ENCODE measurements at regions not wholly inside any gene's neighbourhood (a gene's known extent, or its start where the extent isn't known, plus 50 kb on each side); places are given as distances from the start of the nearest gene placed in this dataset.

DNA sequence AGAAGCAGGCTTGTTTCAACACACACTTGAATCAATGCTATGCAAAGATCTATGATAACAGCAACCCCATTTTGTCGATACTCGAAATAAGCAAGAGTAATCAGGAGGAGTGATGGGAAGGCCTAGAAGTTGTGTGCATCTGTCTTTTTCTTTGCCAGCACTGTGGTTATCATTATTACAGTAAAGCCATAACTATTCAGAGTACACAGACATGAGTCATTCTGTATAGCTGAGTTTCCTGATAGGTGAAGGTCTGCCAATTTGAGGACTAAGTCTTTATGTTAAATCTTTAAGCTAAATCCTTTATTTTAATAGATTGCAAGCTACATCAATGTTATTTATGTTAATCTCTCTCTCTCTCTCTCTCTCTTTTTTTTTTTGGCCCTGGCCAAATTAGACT lies 1344.4 kb upstream of the CELF4 start:
- Histone ChIP-seq H3K9me3 (ENCODE audit: low read length) (no peaks in the 10 kb centered on the region), H3K9me2 (ENCODE audit: insufficient read depth, low read length) (no peaks in the 10 kb centered on the region), H3K4me1 (ENCODE audit: insufficient read depth, low read length, poor library complexity, severe bottlenecking) (no peaks in the 10 kb centered on the region), H3K27ac (ENCODE audit: low read depth, low read length, poor library complexity, severe bottlenecking) (no peak overlapping the region), H3K79me2 (ENCODE audit: insufficient read depth, low read depth, low read length) (no peaks in the 10 kb centered on the region), H3K4me2 (ENCODE audit: low read length) (no peak overlapping the region), H4K20me1 (ENCODE audit: insufficient read depth, low read length) (no peaks in the 10 kb centered on the region), H3K36me3 (ENCODE audit: insufficient read depth, low read length) (no peaks in the 10 kb centered on the region), H2AFZ (ENCODE audit: low read length) (no peak overlapping the region), H3K4me3 (ENCODE audit: low read depth, low read length, poor library complexity, severe bottlenecking) (no peak overlapping the region)
- ChIA-PET CTCF (ENCODE audit: unreplicated experiment) (no interaction called here), POLR2A (interaction anchor here (1.0 kb wide), 1 partner anchor 9 kb away, joined by 4 read pairs; no protein-coding TSS in a partner anchor)
- no TSS peak for BruUV-seq (replicated peaks)
- TF ChIP-seq EZH2phosphoT487 (IDR thresholded peaks at IDR 0.05; ENCODE audit: borderline replicate concordance, low read depth, low read length): no peak
- TF ChIP-seq, protein P1, sequence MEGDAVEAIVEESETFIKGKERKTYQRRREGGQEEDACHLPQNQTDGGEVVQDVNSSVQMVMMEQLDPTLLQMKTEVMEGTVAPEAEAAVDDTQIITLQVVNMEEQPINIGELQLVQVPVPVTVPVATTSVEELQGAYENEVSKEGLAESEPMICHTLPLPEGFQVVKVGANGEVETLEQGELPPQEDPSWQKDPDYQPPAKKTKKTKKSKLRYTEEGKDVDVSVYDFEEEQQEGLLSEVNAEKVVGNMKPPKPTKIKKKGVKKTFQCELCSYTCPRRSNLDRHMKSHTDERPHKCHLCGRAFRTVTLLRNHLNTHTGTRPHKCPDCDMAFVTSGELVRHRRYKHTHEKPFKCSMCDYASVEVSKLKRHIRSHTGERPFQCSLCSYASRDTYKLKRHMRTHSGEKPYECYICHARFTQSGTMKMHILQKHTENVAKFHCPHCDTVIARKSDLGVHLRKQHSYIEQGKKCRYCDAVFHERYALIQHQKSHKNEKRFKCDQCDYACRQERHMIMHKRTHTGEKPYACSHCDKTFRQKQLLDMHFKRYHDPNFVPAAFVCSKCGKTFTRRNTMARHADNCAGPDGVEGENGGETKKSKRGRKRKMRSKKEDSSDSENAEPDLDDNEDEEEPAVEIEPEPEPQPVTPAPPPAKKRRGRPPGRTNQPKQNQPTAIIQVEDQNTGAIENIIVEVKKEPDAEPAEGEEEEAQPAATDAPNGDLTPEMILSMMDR (conservative IDR thresholded peaks at IDR 0.05; ENCODE audit: low read length): no peak
- DNase-seq (ENCODE audit: low spot score): no peak
- intact Hi-C loops (cut with micrococcal nuclease; ENCODE audit: unreplicated experiment): no loop called here

DNA sequence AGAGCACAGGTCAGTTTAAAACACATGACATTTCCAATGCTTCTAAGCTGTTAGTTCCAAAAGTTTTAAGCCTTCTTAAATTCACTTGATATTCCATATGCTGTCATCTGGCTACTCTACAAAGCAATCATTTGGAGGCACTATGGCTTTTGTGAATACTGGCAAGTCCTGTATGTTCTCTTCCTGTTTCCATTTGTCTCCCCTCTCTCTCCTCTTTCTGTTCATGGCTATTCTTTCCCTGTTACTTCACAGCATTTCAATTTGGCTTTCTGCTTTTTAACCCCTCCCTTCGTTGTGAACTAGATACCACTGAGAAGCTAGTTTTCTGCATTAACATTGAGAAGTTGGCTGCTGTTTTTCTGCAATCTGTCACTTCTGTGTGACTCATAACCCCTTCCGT lies 1337.2 kb upstream of the CELF4 start:
- H3K9me2 ChIP-seq (ENCODE audit: insufficient read depth, low read length): no peaks in the 10 kb centered on the region
- no peak for DNase-seq (ENCODE audit: low spot score)
- H3K36me3 ChIP-seq (ENCODE audit: insufficient read depth, low read length): no peaks in the 10 kb centered on the region
- no peak overlapping the region for H3K4me3 ChIP-seq (ENCODE audit: low read depth, low read length, poor library complexity, severe bottlenecking)
- POLR2A ChIA-PET: no interaction called here
- H4K20me1 ChIP-seq (ENCODE audit: insufficient read depth, low read length): no peaks in the 10 kb centered on the region
- H3K4me2 ChIP-seq (ENCODE audit: low read length): no peak overlapping the region
- CTCF ChIA-PET (ENCODE audit: unreplicated experiment): no interaction called here
- no peak overlapping the region for H3K27ac ChIP-seq (ENCODE audit: low read depth, low read length, poor library complexity, severe bottlenecking)
- intact Hi-C loops (cut with micrococcal nuclease; ENCODE audit: unreplicated experiment): no loop called here
- no peak overlapping the region for H2AFZ ChIP-seq (ENCODE audit: low read length)
- no peaks in the 10 kb centered on the region for H3K9me3 ChIP-seq (ENCODE audit: low read length)
- H3K4me1 ChIP-seq (ENCODE audit: insufficient read depth, low read length, poor library complexity, severe bottlenecking): no peaks in the 10 kb centered on the region
- TF ChIP-seq EZH2phosphoT487 (IDR thresholded peaks at IDR 0.05; ENCODE audit: borderline replicate concordance, low read depth, low read length): no peak
- TF ChIP-seq, protein P1 (conservative IDR thresholded peaks at IDR 0.05; ENCODE audit: low read length): no peak
- no TSS peak for BruUV-seq (replicated peaks)
- no peaks in the 10 kb centered on the region for H3K79me2 ChIP-seq (ENCODE audit: insufficient read depth, low read depth, low read length)

DNA sequence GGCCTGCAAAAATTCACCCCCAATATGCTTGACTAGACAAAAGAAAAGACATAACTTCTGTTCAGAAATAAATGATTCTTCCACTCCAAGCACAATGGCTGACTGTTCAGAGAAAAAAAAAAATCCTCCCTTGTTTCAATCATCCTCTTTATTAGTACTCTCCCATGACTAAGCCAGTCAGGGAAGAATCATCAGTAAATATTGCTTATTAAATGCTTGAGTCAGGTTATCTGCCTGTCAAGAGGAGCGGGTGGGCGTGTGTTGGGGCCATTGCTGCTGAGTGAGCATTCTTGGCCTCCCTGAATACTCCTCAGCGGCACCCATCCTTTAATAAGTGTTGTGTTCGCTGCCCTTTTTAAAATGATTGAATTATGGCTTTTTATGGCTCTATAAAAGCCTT lies 1334.8 kb upstream of the CELF4 start:
- no peaks in the 10 kb centered on the region for H3K9me2 ChIP-seq (ENCODE audit: insufficient read depth, low read length)
- no peak overlapping the region for H2AFZ ChIP-seq (ENCODE audit: low read length)
- H3K36me3 ChIP-seq (ENCODE audit: insufficient read depth, low read length): no peaks in the 10 kb centered on the region
- no peak for DNase-seq (ENCODE audit: low spot score)
- H4K20me1 ChIP-seq (ENCODE audit: insufficient read depth, low read length): no peaks in the 10 kb centered on the region
- H3K4me2 ChIP-seq (ENCODE audit: low read length): no peak overlapping the region
- BruUV-seq (replicated peaks): no TSS peak
- CTCF ChIA-PET (ENCODE audit: unreplicated experiment): no interaction called here
- no peaks in the 10 kb centered on the region for H3K4me1 ChIP-seq (ENCODE audit: insufficient read depth, low read length, poor library complexity, severe bottlenecking)
- POLR2A ChIA-PET: interaction anchor here (1.2 kb wide), 1 partner anchor 9 kb away, joined by 4 read pairs; no protein-coding TSS in a partner anchor
- H3K9me3 ChIP-seq (ENCODE audit: low read length): no peaks in the 10 kb centered on the region
- no peak for TF ChIP-seq EZH2phosphoT487 (IDR thresholded peaks at IDR 0.05; ENCODE audit: borderline replicate concordance, low read depth, low read length)
- TF ChIP-seq, protein P1 (conservative IDR thresholded peaks at IDR 0.05; ENCODE audit: low read length): no peak
- intact Hi-C loops (cut with micrococcal nuclease; ENCODE audit: unreplicated experiment): no loop called here
- H3K4me3 ChIP-seq (ENCODE audit: low read depth, low read length, poor library complexity, severe bottlenecking): no peak overlapping the region
- no peak overlapping the region for H3K27ac ChIP-seq (ENCODE audit: low read depth, low read length, poor library complexity, severe bottlenecking)
- no peaks in the 10 kb centered on the region for H3K79me2 ChIP-seq (ENCODE audit: insufficient read depth, low read depth, low read length)
